Activated T-helper 2 cell treated with anti-CD3 and anti-CD28 coated beads, Interferon-gamma antibody, Interleukin-2, Interleukin-4, amounts not matched to agents 10 μg/mL and 5 μg/mL and 100 μg/mL, durations not matched to agents 14 hours and 24 hours and 36 hours (primary cell): ENCODE measurements at regions not wholly inside any gene's neighbourhood (a gene's known extent, or its start where the extent isn't known, plus 50 kb on each side); places are given as distances from the start of the nearest gene placed in this dataset.
A peak's percentile ranks its signal among the peaks of the same experiment; 100 is the strongest.

Experiments
- DNase-seq: peaks from one replicate; pipeline ENCODE4 v3.0.0; 2021; ENCODE audit warnings: low spot score
- H3K27ac Mint-ChIP-seq: one replicate; pipeline ENCODE4 v1.8.0; 2021; ENCODE audit warnings: mixed read lengths
- H3K27me3 Mint-ChIP-seq: one replicate; pipeline ENCODE4 v1.8.0; 2021; ENCODE audit warnings: low read depth, mixed read lengths
- H3K36me3 Mint-ChIP-seq: one replicate; pipeline ENCODE4 v1.8.0; 2021; ENCODE audit warnings: low read depth, mixed read lengths
- H3K4me1 Mint-ChIP-seq: one replicate; pipeline ENCODE4 v1.8.0; 2021; ENCODE audit warnings: low read depth, mixed read lengths
- H3K4me3 Mint-ChIP-seq: one replicate; pipeline ENCODE4 v1.8.0; 2021; ENCODE audit warnings: low read depth, mild to moderate bottlenecking, moderate library complexity, mixed read lengths
- H3K9me3 Mint-ChIP-seq: one replicate; pipeline ENCODE4 v1.8.0; 2021; ENCODE audit warnings: mixed read lengths
- intact Hi-C: fragments of 100-400 bp; cut with micrococcal nuclease; formaldehyde crosslinking; loops from one replicate; pipeline ENCODE4 v1.15.1; 2023

- H3K27me3 Mint-ChIP-seq: peaks cover 8% of the 10 kb centered on the region
- no peak for DNase-seq
- no peaks in the 10 kb centered on the region for H3K9me3 Mint-ChIP-seq
- intact Hi-C loops: no loop called here
- no peaks in the 10 kb centered on the region for H3K4me1 Mint-ChIP-seq
- H3K4me3 Mint-ChIP-seq: no peak overlapping the region
- no peaks in the 10 kb centered on the region for H3K36me3 Mint-ChIP-seq
- H3K27ac Mint-ChIP-seq: no peak overlapping the region
Observed at GRCh38 chr1:239802275-239802674, 289.4 kb upstream of the FMN2 start.

- H3K4me3 Mint-ChIP-seq: no peak overlapping the region
- H3K4me1 Mint-ChIP-seq: no peaks in the 10 kb centered on the region
- no peaks in the 10 kb centered on the region for H3K9me3 Mint-ChIP-seq
- H3K27ac Mint-ChIP-seq: no peak overlapping the region
- peaks cover 6% of the 10 kb centered on the region for H3K27me3 Mint-ChIP-seq
- no peaks in the 10 kb centered on the region for H3K36me3 Mint-ChIP-seq
- intact Hi-C loops: no loop called here
- DNase-seq: no peak
Observed at GRCh38 chr1:239803781-239804180, 287.9 kb upstream of the FMN2 start.

DNA sequence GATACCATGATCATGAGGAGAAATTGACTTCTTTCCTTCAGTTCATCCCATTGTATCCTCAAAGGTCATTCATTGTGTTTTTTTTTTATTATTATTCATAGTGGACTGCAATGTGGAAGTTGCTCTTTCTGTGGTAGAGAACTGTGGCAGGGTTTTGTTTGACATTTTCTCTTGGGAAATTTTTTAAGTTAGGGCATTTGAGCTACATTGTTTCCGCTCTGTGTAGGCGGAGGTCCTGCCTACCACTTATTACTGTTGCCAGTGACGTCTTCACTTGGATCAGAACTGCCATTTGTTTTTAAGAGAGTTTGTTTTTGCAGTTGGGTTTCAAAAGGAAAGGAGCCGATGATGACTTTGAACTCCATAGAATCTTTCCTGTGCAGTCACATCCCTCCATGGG, 287.4 kb upstream of the FMN2 start:
- Mint-ChIP-seq H3K27ac (no peak overlapping the region), H3K36me3 (no peaks in the 10 kb centered on the region), H3K27me3 (peaks cover 4% of the 10 kb centered on the region), H3K4me3 (no peak overlapping the region), H3K4me1 (no peaks in the 10 kb centered on the region), H3K9me3 (no peaks in the 10 kb centered on the region)
- intact Hi-C loops: no loop called here
- DNase-seq: no peak

GRCh38 chr1:239805042-239805441, 286.6 kb upstream of the FMN2 start:
- Mint-ChIP-seq H3K4me3 (no peak overlapping the region), H3K9me3 (no peaks in the 10 kb centered on the region), H3K27ac (no peak overlapping the region), H3K36me3 (no peaks in the 10 kb centered on the region), H3K27me3 (peaks cover 2% of the 10 kb centered on the region), H3K4me1 (no peaks in the 10 kb centered on the region)
- no peak for DNase-seq
- intact Hi-C loops: no loop called here

GRCh38 chr1:239805851-239806772, 285.6 kb upstream of the FMN2 start:
- Mint-ChIP-seq H3K4me1 (peaks cover 4% of the 10 kb centered on the region), H3K4me3 (no peak overlapping the region), H3K36me3 (no peaks in the 10 kb centered on the region), H3K27me3 (no peaks in the 10 kb centered on the region), H3K9me3 (no peaks in the 10 kb centered on the region), H3K27ac (no peak overlapping the region)
- intact Hi-C loops: no loop called here
- DNase-seq: no peak

- DNase-seq: no peak
- Mint-ChIP-seq H3K9me3 (no peaks in the 10 kb centered on the region), H3K4me1 (peaks cover 10% of the 10 kb centered on the region), H3K36me3 (no peaks in the 10 kb centered on the region), H3K27me3 (no peaks in the 10 kb centered on the region), H3K4me3 (no peak overlapping the region), H3K27ac (no peak overlapping the region)
- intact Hi-C loops: no loop called here
Observed at GRCh38 chr1:239806897-239807296, 284.8 kb upstream of the FMN2 start.

DNA sequence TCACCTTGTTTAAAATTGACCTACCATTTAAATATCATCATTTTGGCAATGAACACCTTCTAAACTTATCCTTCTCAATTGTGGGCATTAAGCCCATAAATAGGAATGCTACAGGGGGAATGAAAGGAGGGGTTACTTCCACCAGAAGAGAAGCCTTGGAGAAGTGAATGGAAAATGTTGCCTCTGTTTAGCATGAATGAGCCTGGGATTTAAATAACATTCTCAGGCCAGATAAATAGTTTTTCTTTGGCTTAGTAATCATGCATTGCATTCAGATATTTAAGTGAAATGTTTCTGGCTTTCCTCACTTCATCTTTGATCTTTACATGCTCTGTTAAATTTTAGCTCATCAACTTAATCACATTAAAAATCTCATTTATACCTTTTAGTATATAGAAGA, 284.3 kb upstream of the FMN2 start:
- H3K9me3 Mint-ChIP-seq: no peaks in the 10 kb centered on the region
- DNase-seq: no peak
- H3K4me3 Mint-ChIP-seq: no peak overlapping the region
- H3K27ac Mint-ChIP-seq: no peak overlapping the region
- no peaks in the 10 kb centered on the region for H3K27me3 Mint-ChIP-seq
- peaks cover 12% of the 10 kb centered on the region for H3K4me1 Mint-ChIP-seq
- H3K36me3 Mint-ChIP-seq: no peaks in the 10 kb centered on the region
- intact Hi-C loops: no loop called here

DNA sequence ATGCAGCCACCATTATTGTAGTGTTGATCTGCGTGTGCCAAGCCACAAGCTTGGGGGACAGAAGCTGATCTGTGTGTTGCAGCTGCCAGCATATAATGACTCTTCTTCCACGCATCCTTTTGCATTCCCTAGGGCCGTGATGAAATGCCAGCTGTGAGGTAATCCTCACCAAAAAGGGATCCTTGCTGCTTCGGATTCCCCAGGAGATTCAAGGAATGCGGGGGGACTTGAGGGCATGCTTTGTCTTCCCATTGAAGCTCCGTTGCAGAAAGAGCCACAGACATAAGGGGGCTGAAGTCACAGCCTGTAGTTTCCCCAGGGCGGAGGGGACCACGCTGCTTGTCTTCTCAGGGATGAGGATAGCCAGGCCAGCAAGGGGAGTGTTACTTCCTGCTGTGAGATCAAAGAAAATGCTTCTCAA, 281.6 kb upstream of the FMN2 start:
- Mint-ChIP-seq H3K27ac (no peak overlapping the region), H3K4me3 (no peak overlapping the region), H3K27me3 (no peaks in the 10 kb centered on the region), H3K4me1 (peaks cover 19% of the 10 kb centered on the region), H3K9me3 (no peaks in the 10 kb centered on the region), H3K36me3 (no peaks in the 10 kb centered on the region)
- DNase-seq: no peak
- intact Hi-C loops: no loop called here

DNA sequence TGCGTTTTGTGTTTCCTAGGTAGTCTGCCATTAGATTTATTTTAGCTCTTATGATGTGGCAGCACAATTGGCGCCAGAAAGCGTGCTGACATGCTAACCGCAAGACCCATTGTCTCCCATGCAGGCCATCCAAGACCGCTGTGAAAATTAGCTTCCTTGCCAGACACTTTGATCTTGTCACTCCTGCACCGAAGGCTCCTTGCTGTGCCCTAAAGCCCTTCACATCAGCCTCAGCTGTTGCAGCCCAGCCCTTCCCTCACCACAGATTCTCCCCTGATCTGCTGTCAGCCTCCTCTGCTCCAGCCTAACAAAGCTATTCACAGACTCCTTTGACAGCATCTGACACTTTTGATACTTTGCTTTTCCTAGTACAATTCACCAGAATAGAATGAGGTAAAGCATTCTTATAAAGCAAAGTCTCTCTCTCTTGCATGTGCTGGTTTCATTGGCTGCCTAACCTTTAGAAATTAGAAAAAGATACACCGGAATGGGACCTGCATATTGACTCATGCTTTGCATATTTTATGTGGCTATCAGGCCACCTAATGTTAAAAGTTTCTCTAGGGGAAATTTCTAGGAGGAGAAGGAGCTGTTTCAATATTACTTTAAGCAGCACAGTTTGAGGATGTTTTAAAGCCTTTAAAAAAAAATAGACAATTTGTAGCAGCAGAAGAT, 280.3 kb upstream of the FMN2 start:
- Mint-ChIP-seq H3K27me3 (no peaks in the 10 kb centered on the region), H3K4me1 (peaks cover 26% of the 10 kb centered on the region), H3K4me3 (no peak overlapping the region), H3K27ac (no peak overlapping the region), H3K9me3 (no peaks in the 10 kb centered on the region), H3K36me3 (no peaks in the 10 kb centered on the region)
- intact Hi-C loops: no loop called here
- DNase-seq: no peak

GRCh38 chr1:239812580-239812979, 279.1 kb upstream of the FMN2 start:
- no peak overlapping the region for H3K4me3 Mint-ChIP-seq
- H3K27me3 Mint-ChIP-seq: no peaks in the 10 kb centered on the region
- intact Hi-C loops: no loop called here

DNA sequence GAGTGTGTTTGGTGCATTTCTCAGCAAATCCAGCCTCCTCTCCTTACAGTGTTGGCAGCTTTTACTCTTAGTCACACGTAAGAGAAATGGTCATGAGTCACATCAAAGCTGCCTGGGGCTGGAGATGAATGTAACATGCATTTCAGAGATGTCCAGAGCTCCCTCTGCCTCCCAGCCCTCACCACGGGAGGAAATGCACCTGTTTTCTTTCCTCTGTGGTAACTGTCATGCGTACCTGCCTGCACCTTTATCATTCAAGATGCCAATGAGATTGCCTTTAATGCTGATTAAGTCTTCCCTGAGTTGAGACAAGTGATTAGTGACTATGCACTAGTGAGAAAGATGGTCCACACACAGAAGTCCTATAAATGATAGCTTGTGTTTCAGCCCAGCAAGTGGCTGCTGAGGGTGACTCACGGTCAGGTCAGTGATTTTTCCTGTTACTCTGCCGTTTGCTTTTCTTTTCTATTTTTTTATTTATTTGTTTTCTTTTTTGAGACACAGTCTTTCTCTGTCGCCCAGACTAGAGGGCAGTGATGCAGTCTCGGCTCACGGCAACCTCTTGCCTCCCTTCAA, 277.3 kb upstream of the FMN2 start:
- peaks cover 27% of the 10 kb centered on the region for H3K4me1 Mint-ChIP-seq
- H3K4me3 Mint-ChIP-seq: no peak overlapping the region
- intact Hi-C loops: loop anchor here (2.0 kb wide), 1 partner anchor 22 kb away; no protein-coding TSS in a partner anchor
- H3K27ac Mint-ChIP-seq: peak overlapping the region; percentile 3
- DNase-seq: no peak
- H3K36me3 Mint-ChIP-seq: no peaks in the 10 kb centered on the region
- peaks cover 2% of the 10 kb centered on the region for H3K27me3 Mint-ChIP-seq
- H3K9me3 Mint-ChIP-seq: no peaks in the 10 kb centered on the region

More at GRCh38 chr1:239812580-239812979, 279.1 kb upstream of the FMN2 start:
- DNase-seq: no peak
- Mint-ChIP-seq H3K4me1 (peaks cover 27% of the 10 kb centered on the region), H3K36me3 (no peaks in the 10 kb centered on the region), H3K27ac (no peak overlapping the region), H3K9me3 (no peaks in the 10 kb centered on the region)

GRCh38 chr1:239815074-239815473, 276.6 kb upstream of the FMN2 start:
- H3K9me3 Mint-ChIP-seq: no peaks in the 10 kb centered on the region
- H3K4me1 Mint-ChIP-seq: peaks cover 27% of the 10 kb centered on the region
- DNase-seq: no peak
- H3K27ac Mint-ChIP-seq: no peak overlapping the region
- no peaks in the 10 kb centered on the region for H3K36me3 Mint-ChIP-seq
- H3K4me3 Mint-ChIP-seq: no peak overlapping the region
- peaks cover 2% of the 10 kb centered on the region for H3K27me3 Mint-ChIP-seq
- intact Hi-C loops: loop anchor here (2.0 kb wide), 1 partner anchor 22 kb away; no protein-coding TSS in a partner anchor
